ENCODE measurements at regions not wholly inside any gene's neighbourhood (a gene's known extent, or its start where the extent isn't known, plus 50 kb on each side); places are given as distances from the start of the nearest gene placed in this dataset.

GRCh38 chr6:130681028-130681427 lies 146.2 kb upstream of the SMLR1 start:
- no peaks in the 10 kb centered on the region for H3K4me1 ChIP-seq (ENCODE audit: insufficient read depth, low read length)
- H3K9me3 ChIP-seq (ENCODE audit: low read length): no peaks in the 10 kb centered on the region
- H3K9me2 ChIP-seq (replicated peaks; ENCODE audit: low read length): no peaks in the 10 kb centered on the region
- no TSS peak for BruUV-seq (replicated peaks)
- no peak overlapping the region for H3K4me3 ChIP-seq (ENCODE audit: low read length)
- no peak overlapping the region for H3K27ac ChIP-seq (ENCODE audit: low read length)
- no peaks in the 10 kb centered on the region for H3K36me3 ChIP-seq (ENCODE audit: low read depth, low read length)
- no peaks in the 10 kb centered on the region for H3F3A ChIP-seq (ENCODE audit: low read length, unreplicated experiment)
- H3K4me2 ChIP-seq (ENCODE audit: low read length): no peak overlapping the region
- no peaks in the 10 kb centered on the region for H3K27me3 ChIP-seq (ENCODE audit: low read length)
- ChIA-PET CTCF (no interaction called here), POLR2A (ENCODE audit: unreplicated experiment) (no interaction called here)
- TF ChIP-seq CTCF (conservative IDR thresholded peaks at IDR 0.05; ENCODE audit: low read depth, low read length): no peak
- DNase-seq: no peak
- no peaks in the 10 kb centered on the region for H4K20me1 ChIP-seq (ENCODE audit: low read length)
- ATAC-seq: no peak
- no peak overlapping the region for H3K9ac ChIP-seq (ENCODE audit: low read length)
- no peak overlapping the region for H2AFZ ChIP-seq (ENCODE audit: low read length)
- intact Hi-C loops (cut with micrococcal nuclease): no loop called here
- no peaks in the 10 kb centered on the region for H3K79me2 ChIP-seq (ENCODE audit: low read length)

- Histone ChIP-seq H3K27me3 (ENCODE audit: low read length) (no peaks in the 10 kb centered on the region), H3K4me1 (ENCODE audit: insufficient read depth, low read length) (no peaks in the 10 kb centered on the region), H3K36me3 (ENCODE audit: low read depth, low read length) (no peaks in the 10 kb centered on the region), H3K4me3 (ENCODE audit: low read length) (no peak overlapping the region), H3K9ac (ENCODE audit: low read length) (no peak overlapping the region), H3K9me2 (replicated peaks; ENCODE audit: low read length) (no peaks in the 10 kb centered on the region), H3K27ac (ENCODE audit: low read length) (no peak overlapping the region), H2AFZ (ENCODE audit: low read length) (no peak overlapping the region), H3K9me3 (ENCODE audit: low read length) (no peaks in the 10 kb centered on the region), H4K20me1 (ENCODE audit: low read length) (no peaks in the 10 kb centered on the region), H3F3A (ENCODE audit: low read length, unreplicated experiment) (no peaks in the 10 kb centered on the region), H3K79me2 (ENCODE audit: low read length) (no peaks in the 10 kb centered on the region), H3K4me2 (ENCODE audit: low read length) (no peak overlapping the region)
- intact Hi-C loops (cut with micrococcal nuclease): no loop called here
- TF ChIP-seq EZH2 (IDR thresholded peaks at IDR 0.05; ENCODE audit: low read length, unreplicated experiment) (no peak), EZH2phosphoT487 (IDR thresholded peaks at IDR 0.05; ENCODE audit: borderline replicate concordance, low read length) (no peak), CTCF (conservative IDR thresholded peaks at IDR 0.05; ENCODE audit: low read depth, low read length) (no peak)
- no TSS peak for BruUV-seq (replicated peaks)
- CTCF ChIA-PET: no interaction called here
- no peak for ATAC-seq
- POLR2A ChIA-PET (ENCODE audit: unreplicated experiment): no interaction called here
- no peak for DNase-seq
These were observed 145.1 kb upstream of the SMLR1 start for GRCh38 chr6:130682066-130682465.

GRCh38 chr6:130683761-130684517 lies 143.3 kb upstream of the SMLR1 start:
- Histone ChIP-seq H3K4me1 (ENCODE audit: insufficient read depth, low read length) (no peaks in the 10 kb centered on the region), H3K4me3 (ENCODE audit: low read length) (no peak overlapping the region), H3F3A (ENCODE audit: low read length, unreplicated experiment) (no peaks in the 10 kb centered on the region), H3K36me3 (ENCODE audit: low read depth, low read length) (no peaks in the 10 kb centered on the region), H2AFZ (ENCODE audit: low read length) (no peak overlapping the region), H3K9ac (ENCODE audit: low read length) (no peak overlapping the region), H3K9me2 (replicated peaks; ENCODE audit: low read length) (no peaks in the 10 kb centered on the region), H4K20me1 (ENCODE audit: low read length) (no peaks in the 10 kb centered on the region), H3K27me3 (ENCODE audit: low read length) (no peaks in the 10 kb centered on the region), H3K79me2 (ENCODE audit: low read length) (no peaks in the 10 kb centered on the region), H3K4me2 (ENCODE audit: low read length) (no peak overlapping the region), H3K9me3 (ENCODE audit: low read length) (no peaks in the 10 kb centered on the region), H3K27ac (ENCODE audit: low read length) (no peak overlapping the region)
- intact Hi-C loops (cut with micrococcal nuclease): no loop called here
- CTCF ChIA-PET: no interaction called here
- POLR2A ChIA-PET (ENCODE audit: unreplicated experiment): no interaction called here
- BruUV-seq (replicated peaks): no TSS peak
- ATAC-seq (no peak), DNase-seq (no peak)
- TF ChIP-seq CTCF (conservative IDR thresholded peaks at IDR 0.05; ENCODE audit: low read depth, low read length): no peak
- TF ChIP-seq EZH2phosphoT487 (IDR thresholded peaks at IDR 0.05; ENCODE audit: borderline replicate concordance, low read length): no peak
- TF ChIP-seq EZH2 (IDR thresholded peaks at IDR 0.05; ENCODE audit: low read length, unreplicated experiment): no peak

Measured in PC-3 (cell line).